ENCODE measurements at regions not wholly inside any gene's neighbourhood (a gene's known extent, or its start where the extent isn't known, plus 50 kb on each side); places are given as distances from the start of the nearest gene placed in this dataset.

- no peak for TF ChIP-seq STAT1 (IDR thresholded peaks at IDR 0.05; ENCODE audit: unreplicated experiment)
Observed at GRCh38 chr6:125574604-125575003, 174.8 kb upstream of the HEY2 start (continued).

- no peak overlapping the region for H3K4me3 Mint-ChIP-seq
- no peaks in the 10 kb centered on the region; the same call in 1 of the 2 replicates for H3K4me1 ChIP-seq (ENCODE audit: insufficient read depth)
- H3K27me3 ChIP-seq (ENCODE audit: insufficient read depth) = no peaks in the 10 kb centered on the region
- H3K4me1 Mint-ChIP-seq = peaks cover 6% of the 10 kb centered on the region; the same call in 2 of the 3 replicates
- H3K4me2 ChIP-seq = no peak overlapping the region
- H3K79me2 ChIP-seq (replicated peaks; ENCODE audit: insufficient read depth) = no peaks in the 10 kb centered on the region
- no peaks in the 10 kb centered on the region for H4K20me1 ChIP-seq (replicated peaks; ENCODE audit: insufficient read depth)
- TF ChIP-seq ZNF462 (CRISPR knock-in tag; IDR thresholded peaks at IDR 0.05) (no peak), JUNB (IDR thresholded peaks at IDR 0.05; ENCODE audit: unreplicated experiment) (no peak), STAT1 (IDR thresholded peaks at IDR 0.05; ENCODE audit: unreplicated experiment) (no peak), NANOG (IDR thresholded peaks at IDR 0.05; ENCODE audit: borderline replicate concordance) (no peak), REST (IDR thresholded peaks at IDR 0.05; ENCODE audit: unreplicated experiment) (no peak), EZH2 (IDR thresholded peaks at IDR 0.05; ENCODE audit: low read depth, unreplicated experiment) (no peak), POLR2AphosphoS5 (IDR thresholded peaks at IDR 0.05; ENCODE audit: low read depth) (no peak), CTCF (conservative IDR thresholded peaks at IDR 0.05; ENCODE audit: low read depth in 2 of 2) (no peak), ZNF114 (CRISPR knock-in tag; IDR thresholded peaks at IDR 0.05) (no peak), CREB1 (CRISPR knock-in tag; IDR thresholded peaks at IDR 0.05; ENCODE audit: low read depth) (no peak), ZNF331 (CRISPR knock-in tag; IDR thresholded peaks at IDR 0.05; ENCODE audit: low read depth) (no peak), EZH2phosphoT487 (IDR thresholded peaks at IDR 0.05; ENCODE audit: unreplicated experiment) (no peak), ETS1 (IDR thresholded peaks at IDR 0.05) (no peak)
- no peak overlapping the region for H2AFZ ChIP-seq
- H3K9me2 ChIP-seq (ENCODE audit: insufficient read depth) = peaks cover 4% of the 10 kb centered on the region; the same call in 1 of the 2 replicates
- H3K27ac ChIP-seq (ENCODE audit: low read depth) = no peak overlapping the region
- H3K36me3 Mint-ChIP-seq (ENCODE audit: low read depth) = 0 out of 3 replicates have a peak, but pooled peaks cover 2% of the 10 kb centered on the region
- H3K4me3 ChIP-seq = no peak overlapping the region
- no peak overlapping the region for H3K27ac Mint-ChIP-seq
- no peaks in the 10 kb centered on the region for H3F3A ChIP-seq (replicated peaks; ENCODE audit: low read depth)
- no peak for ATAC-seq
- no peak for DNase-seq (ENCODE audit: low spot score)
- H3K9me3 Mint-ChIP-seq = no peaks in the 10 kb centered on the region
- no peaks in the 10 kb centered on the region for H3K36me3 ChIP-seq (ENCODE audit: insufficient read depth)
- peaks cover 1% of the 10 kb centered on the region for H3K27me3 Mint-ChIP-seq (ENCODE audit: insufficient read depth, low read depth, poor library complexity)
Observed at GRCh38 chr6:125577124-125577662, 172.2 kb upstream of the HEY2 start.

All from GM23338 (cell line).